GM20000 (cell line): ENCODE measurements at regions not wholly inside any gene's neighbourhood (a gene's known extent, or its start where the extent isn't known, plus 50 kb on each side); places are given as distances from the start of the nearest gene placed in this dataset.

Source experiments
- DNase-seq: peaks from one replicate; pipeline ENCODE4 v3.0.0; 2012; ENCODE audit warnings: low spot score
- CTCF ChIP-seq: IDR thresholded peaks from 2 replicates; pipeline ENCODE4 v1.5.1; 2012; ENCODE audit warnings: mild to moderate bottlenecking, control low read depth; ENCODE audit errors: extremely low read depth, missing control alignments

DNA sequence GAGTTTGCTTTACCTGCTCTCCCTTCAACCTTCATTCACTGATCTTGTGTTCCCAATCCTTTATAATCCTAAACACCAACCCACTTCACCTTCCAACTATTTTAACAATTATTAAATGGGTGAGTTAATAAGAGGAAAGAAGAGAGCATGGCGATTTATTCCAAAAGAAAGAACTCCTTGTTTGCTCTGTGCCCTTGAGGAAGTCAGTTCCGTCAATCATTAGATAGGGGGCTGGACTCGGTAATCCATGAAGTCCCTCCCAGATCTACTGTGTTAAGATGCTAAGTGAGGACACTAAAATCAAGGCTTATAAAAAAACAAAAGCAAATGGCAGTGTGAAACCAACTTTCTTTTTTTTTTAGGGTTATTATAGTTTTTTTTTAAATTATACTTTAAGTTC is 589.9 kb downstream of the XIRP2 start:
- no peak for DNase-seq
- no peak for TF ChIP-seq CTCF

DNA sequence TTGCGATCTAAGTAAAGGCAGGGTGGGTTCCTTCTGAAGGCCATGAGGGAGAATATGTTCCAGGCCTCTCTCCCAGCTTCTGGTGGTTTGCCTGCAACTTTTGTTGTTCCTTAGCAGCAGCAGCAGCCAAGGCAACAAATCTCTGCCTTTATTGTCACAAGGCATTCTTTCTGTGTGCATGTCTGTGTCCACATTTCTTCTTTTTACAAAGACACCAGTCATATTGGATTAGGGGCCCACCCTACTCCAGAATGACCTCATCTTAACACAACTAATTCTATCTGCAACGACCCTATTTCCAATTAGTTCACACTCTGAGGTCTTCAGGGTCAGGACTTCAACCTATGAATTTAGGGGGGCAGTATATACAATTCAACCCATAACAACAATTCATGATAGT is 587.5 kb downstream of the XIRP2 start:
- no peak for TF ChIP-seq CTCF

GRCh38 chr2:167471734-167472133 is 583.5 kb downstream of the XIRP2 start:
- no peak for DNase-seq
- no peak for TF ChIP-seq CTCF

More for the DNA sequence above, 587.5 kb downstream of the XIRP2 start:
- DNase-seq = no peak

DNA sequence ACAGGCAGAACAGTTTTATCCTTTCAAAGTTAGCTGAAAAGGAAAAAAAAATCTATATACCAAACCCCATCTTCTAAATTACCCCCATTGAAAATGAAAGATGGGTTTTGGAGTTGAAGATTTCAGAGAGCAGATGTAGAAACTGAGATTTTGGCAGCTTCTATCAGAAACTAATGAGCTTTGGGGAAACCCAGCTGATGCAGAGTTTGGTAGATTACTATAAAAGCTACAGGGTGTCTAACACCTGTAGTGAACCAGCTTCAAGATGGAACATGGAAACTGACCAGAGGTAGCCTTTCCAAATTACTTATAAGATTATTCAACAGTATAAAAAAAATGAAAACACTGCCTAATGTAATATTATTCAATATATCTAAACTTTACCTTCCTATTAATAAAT is 583.1 kb downstream of the XIRP2 start:
- TF ChIP-seq CTCF = no peak
- DNase-seq = no peak

GRCh38 chr2:167462379-167462778 is 574.1 kb downstream of the XIRP2 start:
- no peak for DNase-seq
- TF ChIP-seq CTCF = no peak

- TF ChIP-seq CTCF = no peak
- no peak for DNase-seq
These were observed 565.8 kb downstream of the XIRP2 start for GRCh38 chr2:167454036-167454435.

DNA sequence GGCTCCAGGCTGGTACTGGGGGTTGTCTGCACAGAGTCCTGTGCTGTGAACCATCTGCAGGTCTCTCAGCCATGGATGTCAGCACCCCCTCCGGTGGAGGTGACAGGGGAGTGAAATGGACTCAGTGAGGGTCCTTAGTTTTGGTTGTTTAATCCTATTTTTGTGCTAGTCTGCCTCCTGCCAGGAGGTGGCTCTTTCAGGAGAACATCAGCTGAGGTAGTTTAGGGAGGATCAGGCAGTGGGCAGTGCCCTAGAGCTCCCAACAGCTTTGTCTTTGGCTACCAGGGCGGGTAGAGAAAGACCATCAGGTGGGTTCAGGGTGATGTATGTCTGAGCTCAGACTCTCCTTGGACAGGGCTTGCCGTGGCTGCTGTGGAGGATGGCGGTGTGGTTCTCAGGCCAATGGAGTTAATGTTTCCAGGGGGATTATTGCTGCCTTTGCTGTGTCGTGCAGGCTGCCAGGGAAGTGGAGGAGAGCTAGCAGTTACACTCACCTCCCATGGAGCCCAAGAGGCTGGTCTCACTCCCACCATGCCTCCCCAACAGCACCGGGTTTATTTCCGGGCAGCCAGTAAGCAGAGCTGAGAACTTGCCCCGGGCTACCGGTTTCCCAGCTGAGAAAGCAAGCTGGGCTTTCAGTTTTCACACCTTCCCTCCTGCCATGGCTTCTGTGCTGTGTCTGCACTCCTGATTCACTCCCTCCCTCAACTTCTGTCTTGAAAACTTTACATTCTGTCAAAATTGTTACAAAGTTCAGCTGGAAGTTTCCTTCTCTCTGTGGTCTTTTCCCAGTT is 563.4 kb downstream of the XIRP2 start:
- TF ChIP-seq CTCF = no peak
- no peak for DNase-seq
